ENCODE measurements at regions not wholly inside any gene's neighbourhood (a gene's known extent, or its start where the extent isn't known, plus 50 kb on each side); places are given as distances from the start of the nearest gene placed in this dataset.
A peak's percentile ranks its signal among the peaks of the same experiment; 100 is the strongest.

GRCh38 chr6:148258868-148259267 is 83.8 kb upstream of the SASH1 start:
- no peak overlapping the region for H3K27ac ChIP-seq
- ATAC-seq: no peak
- H3K27me3 ChIP-seq: no peaks in the 10 kb centered on the region
- DNase-seq: no peak
- no peaks in the 10 kb centered on the region for H3K4me1 ChIP-seq
- TF ChIP-seq, protein P1, sequence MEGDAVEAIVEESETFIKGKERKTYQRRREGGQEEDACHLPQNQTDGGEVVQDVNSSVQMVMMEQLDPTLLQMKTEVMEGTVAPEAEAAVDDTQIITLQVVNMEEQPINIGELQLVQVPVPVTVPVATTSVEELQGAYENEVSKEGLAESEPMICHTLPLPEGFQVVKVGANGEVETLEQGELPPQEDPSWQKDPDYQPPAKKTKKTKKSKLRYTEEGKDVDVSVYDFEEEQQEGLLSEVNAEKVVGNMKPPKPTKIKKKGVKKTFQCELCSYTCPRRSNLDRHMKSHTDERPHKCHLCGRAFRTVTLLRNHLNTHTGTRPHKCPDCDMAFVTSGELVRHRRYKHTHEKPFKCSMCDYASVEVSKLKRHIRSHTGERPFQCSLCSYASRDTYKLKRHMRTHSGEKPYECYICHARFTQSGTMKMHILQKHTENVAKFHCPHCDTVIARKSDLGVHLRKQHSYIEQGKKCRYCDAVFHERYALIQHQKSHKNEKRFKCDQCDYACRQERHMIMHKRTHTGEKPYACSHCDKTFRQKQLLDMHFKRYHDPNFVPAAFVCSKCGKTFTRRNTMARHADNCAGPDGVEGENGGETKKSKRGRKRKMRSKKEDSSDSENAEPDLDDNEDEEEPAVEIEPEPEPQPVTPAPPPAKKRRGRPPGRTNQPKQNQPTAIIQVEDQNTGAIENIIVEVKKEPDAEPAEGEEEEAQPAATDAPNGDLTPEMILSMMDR (IDR thresholded peaks at IDR 0.05): no peak
- TF ChIP-seq POLR2A (IDR thresholded peaks at IDR 0.05): no peak
- WGBS, 2 donors: 78 to 85% methylated on average over 5 of the region's 5 CpGs
- intact Hi-C loops (cut with DNase I): no loop called here
- no peak overlapping the region for H3K4me3 ChIP-seq
- no peaks in the 10 kb centered on the region for H3K9me3 ChIP-seq
- no peaks in the 10 kb centered on the region for H3K36me3 ChIP-seq (replicated peaks in 1 of 2; ENCODE audit: insufficient read depth in 1 of 2, low read depth in 2 of 2)

DNA sequence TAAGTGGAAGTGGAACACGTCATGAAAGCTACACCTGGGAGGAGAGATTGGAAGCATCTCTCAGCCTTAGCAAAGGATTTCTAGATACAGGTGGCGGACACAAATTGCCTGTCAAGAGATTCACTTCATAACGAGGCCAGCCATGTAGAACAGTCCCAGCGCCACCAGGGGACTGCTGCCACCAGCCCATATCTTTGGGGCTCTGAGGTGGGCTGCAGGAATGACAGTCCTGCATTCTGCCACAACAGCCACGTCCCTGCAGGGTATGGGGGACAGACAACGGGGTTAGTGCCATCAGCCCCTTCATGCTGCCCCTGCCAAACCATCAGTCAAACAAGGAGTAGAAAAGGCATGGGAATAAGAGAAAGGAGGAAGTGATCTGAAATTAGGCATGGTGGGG is 81.2 kb upstream of the SASH1 start:
- H3K36me3 ChIP-seq (replicated peaks in 1 of 2; ENCODE audit: insufficient read depth in 1 of 2, low read depth in 2 of 2): no peaks in the 10 kb centered on the region
- peaks cover 16% of the 10 kb centered on the region for H3K4me1 ChIP-seq
- TF ChIP-seq, protein P1 (IDR thresholded peaks at IDR 0.05): no peak
- TF ChIP-seq POLR2A (IDR thresholded peaks at IDR 0.05): no peak
- no peak overlapping the region for H3K27ac ChIP-seq
- intact Hi-C loops (cut with DNase I): no loop called here
- 72 to 75% methylated on average over 6 of the region's 6 CpGs for WGBS, 2 donors
- H3K27me3 ChIP-seq: no peaks in the 10 kb centered on the region
- no peaks in the 10 kb centered on the region for H3K9me3 ChIP-seq
- H3K4me3 ChIP-seq: no peak overlapping the region
- ATAC-seq: no peak
- DNase-seq: no peak

- no peak overlapping the region for H3K4me3 ChIP-seq
- H3K27me3 ChIP-seq: no peaks in the 10 kb centered on the region
- DNase-seq: no peak
- no peak for TF ChIP-seq POLR2A (IDR thresholded peaks at IDR 0.05)
- TF ChIP-seq, protein P1 (IDR thresholded peaks at IDR 0.05): no peak
- intact Hi-C loops (cut with DNase I): no loop called here
- H3K9me3 ChIP-seq: no peaks in the 10 kb centered on the region
- WGBS, 2 donors: 57 to 69% methylated on average over 3 of the region's 3 CpGs
- no peak for ATAC-seq
- no peak overlapping the region for H3K27ac ChIP-seq
- peaks cover 16% of the 10 kb centered on the region for H3K4me1 ChIP-seq
- H3K36me3 ChIP-seq (replicated peaks in 1 of 2; ENCODE audit: insufficient read depth in 1 of 2, low read depth in 2 of 2): no peaks in the 10 kb centered on the region
Measured at GRCh38 chr6:148263010-148263409, 79.6 kb upstream of the SASH1 start.

DNA sequence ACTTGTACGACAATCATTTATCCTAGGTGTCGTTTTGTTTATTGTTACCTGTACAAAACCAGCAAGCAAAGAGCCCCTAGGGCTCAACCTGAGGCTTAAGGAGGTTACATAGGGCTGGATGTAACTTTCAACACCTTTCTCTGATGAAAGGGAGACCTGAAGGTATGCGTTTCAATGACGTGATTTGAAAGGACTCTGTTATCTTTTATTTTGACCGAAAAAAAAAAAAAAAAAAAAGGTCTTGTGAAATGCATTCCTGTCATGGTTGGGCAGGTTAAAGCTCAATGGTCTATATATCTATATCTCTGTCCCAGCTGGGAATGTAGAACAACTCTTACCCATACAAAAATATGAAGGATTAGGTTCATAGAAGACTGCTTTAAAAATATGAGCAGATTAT is 78.7 kb upstream of the SASH1 start:
- WGBS, 2 donors: 54 to 57% methylated on average over 5 of the region's 5 CpGs

DNA sequence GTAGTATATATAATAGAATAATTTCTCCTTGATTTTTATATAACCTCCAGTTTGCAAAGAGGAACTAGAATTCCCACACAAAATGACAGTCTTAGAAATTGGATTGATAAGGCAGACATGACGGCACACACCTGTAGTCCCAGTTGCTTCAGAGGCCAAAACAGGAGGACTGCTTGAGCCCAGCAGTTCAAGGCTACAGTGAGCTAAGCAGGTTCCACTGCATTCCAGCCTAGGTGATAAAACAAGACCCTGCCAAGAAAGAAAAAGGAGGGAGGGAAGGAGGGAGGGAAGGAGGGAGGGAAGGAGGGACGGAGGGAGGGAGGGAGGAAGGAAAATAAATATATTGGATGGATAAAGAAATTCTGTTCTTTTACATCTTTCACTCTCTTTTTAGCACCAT is 77.6 kb upstream of the SASH1 start:
- Histone ChIP-seq H3K27ac (no peak overlapping the region), H3K4me1 (peaks cover 16% of the 10 kb centered on the region), H3K36me3 (replicated peaks in 1 of 2; ENCODE audit: insufficient read depth in 1 of 2, low read depth in 2 of 2) (no peaks in the 10 kb centered on the region), H3K9me3 (no peaks in the 10 kb centered on the region), H3K27me3 (no peaks in the 10 kb centered on the region), H3K4me3 (no peak overlapping the region)
- 14% methylated on average over 2 of the region's 2 CpGs for WGBS, 2 donors
- DNase-seq (peak; percentile 50 to 64 (median 55)), ATAC-seq (peak; percentile 85)
- intact Hi-C loops (cut with DNase I): no loop called here
- TF ChIP-seq, protein P1 (IDR thresholded peaks at IDR 0.05): no peak
- TF ChIP-seq POLR2A (IDR thresholded peaks at IDR 0.05): no peak

More for the DNA sequence above, 78.7 kb upstream of the SASH1 start:
- Histone ChIP-seq H3K27ac (no peak overlapping the region), H3K36me3 (replicated peaks in 1 of 2; ENCODE audit: insufficient read depth in 1 of 2, low read depth in 2 of 2) (no peaks in the 10 kb centered on the region), H3K4me3 (no peak overlapping the region), H3K27me3 (no peaks in the 10 kb centered on the region), H3K4me1 (peaks cover 16% of the 10 kb centered on the region), H3K9me3 (no peaks in the 10 kb centered on the region)
- intact Hi-C loops (cut with DNase I): no loop called here
- no peak for DNase-seq
- TF ChIP-seq, protein P1 (IDR thresholded peaks at IDR 0.05): no peak
- TF ChIP-seq POLR2A (IDR thresholded peaks at IDR 0.05): no peak
- no peak for ATAC-seq

Data from body of pancreas (tissue), 4 donors.